NCI-H510A treated with DMSO at 0.1 percent for 48 hours (cell line): ENCODE measurements at regions not wholly inside any gene's neighbourhood (a gene's known extent, or its start where the extent isn't known, plus 50 kb on each side); places are given as distances from the start of the nearest gene placed in this dataset.

ENCODE experiments used
- DNase-seq: peaks from one replicate; lab custom pipeline; 2025; lab: John Stamatoyannopoulos, UW

GRCh38 chr11:92762121-92762540 lies 207.3 kb upstream of the MTNR1B start:
- DNase-seq, result no peak

GRCh38 chr11:92763336-92763735 lies 206.1 kb upstream of the MTNR1B start:
- DNase-seq, result no peak

- DNase-seq, result no peak
These were observed 205.3 kb upstream of the MTNR1B start for GRCh38 chr11:92764128-92764527.

- no peak for DNase-seq
These were observed 204.2 kb upstream of the MTNR1B start for GRCh38 chr11:92765082-92765840.

- DNase-seq, result no peak
These were observed 203.5 kb upstream of the MTNR1B start for GRCh38 chr11:92765965-92766371.

DNA sequence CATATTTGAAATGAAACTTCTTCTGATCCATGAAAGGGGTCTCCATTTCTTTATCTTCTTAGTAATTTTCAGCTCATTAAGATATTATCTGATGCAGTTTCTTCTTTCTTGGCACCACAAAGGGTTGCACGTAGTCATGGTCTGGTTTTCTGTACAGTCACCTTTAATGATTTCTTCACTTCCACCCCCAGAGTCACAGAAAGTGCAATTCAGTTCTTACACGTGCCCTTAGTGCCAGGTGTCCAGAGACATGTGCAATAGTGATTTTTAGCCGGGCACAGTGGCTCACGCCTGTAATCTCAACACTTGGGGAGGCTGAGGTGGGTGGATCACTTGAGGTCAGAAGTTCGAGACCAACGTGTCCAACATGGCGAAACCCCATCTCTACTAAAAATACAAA lies 202.8 kb upstream of the MTNR1B start:
- no peak for DNase-seq

DNA sequence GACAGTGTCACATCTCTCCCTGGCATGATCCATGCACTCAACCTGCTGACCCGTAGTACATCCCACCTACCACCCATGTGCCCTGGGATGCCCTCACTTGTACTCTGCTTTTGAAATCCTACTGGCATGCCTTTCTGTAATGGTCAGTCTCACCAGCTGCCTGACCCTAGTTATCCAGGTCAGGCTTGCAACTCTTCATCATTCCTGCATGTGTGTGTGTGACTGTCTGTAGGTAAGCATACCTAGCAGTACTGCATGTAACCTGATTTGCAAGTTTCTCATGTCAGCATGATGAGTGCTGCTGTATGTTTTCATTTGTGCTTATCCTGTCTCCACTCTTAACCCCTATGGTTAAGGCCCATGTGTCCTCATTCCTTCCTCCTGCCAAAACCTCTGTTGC lies 202.0 kb upstream of the MTNR1B start:
- no peak for DNase-seq

- DNase-seq, result no peak
These were observed 201.2 kb upstream of the MTNR1B start for GRCh38 chr11:92768121-92768840.

- DNase-seq, result no peak
These were observed 200.3 kb upstream of the MTNR1B start for GRCh38 chr11:92769112-92769511.

DNA sequence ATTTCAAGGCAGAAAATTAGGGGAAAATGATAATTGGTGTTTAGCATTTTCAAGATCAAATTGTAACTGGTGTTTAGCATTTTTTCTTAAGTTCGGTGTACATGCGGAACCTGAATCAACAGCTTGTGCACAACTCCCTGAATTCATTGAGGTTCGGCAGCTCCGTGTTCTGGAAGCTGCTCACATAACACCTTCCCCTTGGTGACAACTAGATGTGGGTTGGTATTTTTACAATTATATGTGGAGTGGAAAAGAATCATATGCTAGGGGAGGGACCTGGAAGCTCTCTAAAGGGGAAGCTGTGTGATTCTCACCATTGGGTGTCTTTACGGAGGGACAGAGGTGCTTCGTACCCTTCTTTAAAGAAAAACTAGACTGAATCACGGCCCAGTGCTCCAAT lies 199.0 kb upstream of the MTNR1B start:
- no peak for DNase-seq

DNA sequence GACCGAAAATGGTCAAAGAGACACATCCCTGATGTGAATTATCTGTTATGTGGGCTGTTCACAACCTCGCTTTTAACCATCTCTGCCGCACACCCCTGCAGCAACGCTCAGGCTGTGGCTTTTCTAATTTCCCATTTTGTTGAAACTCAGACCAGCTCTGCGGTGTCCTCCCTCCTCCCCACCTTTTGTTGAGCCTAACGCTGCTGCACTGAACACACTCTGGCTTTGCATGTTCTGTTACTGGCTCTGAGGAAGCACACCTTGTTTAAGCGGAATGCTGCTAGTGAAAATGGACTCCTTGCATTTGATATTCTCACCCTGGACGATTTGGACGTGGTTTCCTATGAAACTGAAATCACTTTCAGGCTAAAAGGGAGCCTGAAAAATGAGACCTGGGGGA lies 198.5 kb upstream of the MTNR1B start:
- DNase-seq, result no peak

DNA sequence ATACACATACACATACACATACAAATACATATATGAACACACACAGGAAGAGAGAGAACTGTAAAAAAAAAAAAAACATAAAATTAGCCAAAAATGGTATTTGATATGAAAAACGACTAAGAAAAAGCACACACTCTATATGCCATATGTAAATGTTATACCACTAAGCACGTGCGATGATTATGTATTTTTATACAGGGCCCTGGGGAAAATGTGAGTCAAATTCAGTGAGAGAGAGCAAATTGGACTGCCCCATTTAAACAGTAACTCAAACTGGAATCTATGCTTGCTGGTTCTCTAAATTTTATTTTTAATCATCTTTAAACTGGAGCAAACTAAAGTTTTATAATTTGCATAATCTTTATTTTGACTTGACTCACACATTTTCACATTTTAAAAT lies 197.8 kb upstream of the MTNR1B start:
- no peak for DNase-seq

DNA sequence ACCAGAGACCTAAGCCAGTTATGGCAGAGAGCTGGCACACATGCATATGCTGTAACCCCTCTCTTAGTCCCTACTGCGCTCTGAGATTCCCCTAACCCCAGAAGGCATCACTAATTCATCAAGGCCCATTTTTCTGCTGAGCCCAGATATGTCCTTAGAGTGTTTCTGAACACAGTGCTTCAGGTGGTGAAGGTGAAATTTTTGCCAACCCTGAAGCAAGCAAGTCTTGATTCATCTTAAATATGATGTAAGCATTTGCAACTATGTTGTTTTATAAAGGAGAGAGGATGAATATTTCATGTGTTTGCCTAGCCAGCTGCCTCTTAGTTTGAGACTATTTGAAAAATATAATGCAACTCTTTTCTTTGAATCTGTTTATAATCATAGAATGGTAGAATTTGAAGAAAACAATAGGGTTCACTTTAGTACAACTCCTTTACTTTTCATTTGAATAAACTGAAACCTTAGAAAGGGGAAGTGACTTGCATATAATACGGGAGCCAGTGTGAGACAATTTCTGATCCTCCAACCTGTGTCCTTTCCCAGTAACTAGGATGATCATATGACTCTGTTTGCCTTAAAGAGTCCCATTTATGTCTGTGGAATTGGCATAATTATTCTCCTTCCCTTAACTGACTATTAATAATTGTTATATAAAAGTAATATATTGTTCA lies 194.3 kb upstream of the MTNR1B start:
- no peak for DNase-seq

DNA sequence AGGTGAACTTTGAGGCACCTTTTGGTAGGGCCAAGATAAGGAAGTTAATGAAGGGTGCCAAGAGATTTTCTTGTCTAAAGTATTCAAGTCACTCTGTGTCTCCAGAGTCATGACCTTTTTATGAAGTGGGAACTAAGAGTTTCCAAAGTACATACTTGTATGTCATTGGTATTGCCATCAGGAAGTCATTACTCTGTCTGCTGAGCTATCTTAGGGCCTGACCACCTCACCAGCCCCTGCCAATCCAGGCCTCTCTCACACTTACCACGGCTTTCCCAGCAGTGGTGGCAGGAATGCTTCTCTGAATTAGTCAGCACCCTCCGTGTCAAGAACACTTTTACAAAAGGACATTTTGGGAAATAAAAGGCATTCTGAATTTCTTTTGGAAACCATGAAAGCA lies 192.8 kb upstream of the MTNR1B start:
- DNase-seq, result no peak

DNA sequence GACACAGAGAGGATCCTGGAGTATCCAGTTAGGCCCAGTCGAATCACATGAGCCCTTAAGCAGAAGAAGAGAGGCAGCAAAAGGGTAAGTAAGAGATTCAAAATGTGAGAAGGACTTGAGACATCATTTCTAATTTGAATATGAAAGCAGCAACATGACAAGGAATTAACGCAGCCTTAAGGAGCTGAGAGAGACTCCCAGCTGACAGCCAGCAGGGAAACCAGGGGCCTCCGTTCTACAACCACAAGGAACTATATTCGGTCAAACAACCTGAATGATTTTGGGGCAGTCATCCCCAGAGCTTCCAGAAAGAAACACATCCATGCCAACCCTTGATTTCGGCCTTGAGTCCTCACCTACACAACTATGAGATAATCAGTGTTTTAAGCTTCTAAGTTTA lies 189.7 kb upstream of the MTNR1B start:
- DNase-seq, result no peak

- DNase-seq, result no peak
These were observed 188.3 kb upstream of the MTNR1B start for GRCh38 chr11:92781151-92781550.

DNA sequence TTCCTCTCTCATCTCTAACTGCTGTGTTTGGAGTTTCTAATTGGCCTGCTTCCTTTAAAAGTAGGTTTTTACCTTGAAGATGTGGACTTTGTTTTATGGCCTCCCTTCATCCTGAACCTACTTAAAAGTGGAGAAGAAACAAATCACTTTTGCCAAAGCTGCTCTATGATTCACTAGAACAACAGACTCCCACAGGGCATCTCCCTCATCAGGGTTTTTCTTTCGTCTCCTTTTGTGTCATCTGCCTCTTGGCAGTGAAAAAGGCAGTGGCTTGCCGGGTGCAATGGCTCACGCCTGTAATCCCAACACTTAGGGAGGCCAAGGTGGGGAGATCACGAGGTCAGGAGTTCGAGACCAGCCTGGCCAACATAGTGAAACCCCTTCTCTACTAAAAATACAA lies 186.6 kb upstream of the MTNR1B start:
- no peak for DNase-seq

GRCh38 chr11:92784331-92784730 lies 185.1 kb upstream of the MTNR1B start:
- DNase-seq, result no peak

GRCh38 chr11:92787638-92788037 lies 181.8 kb upstream of the MTNR1B start:
- no peak for DNase-seq

DNA sequence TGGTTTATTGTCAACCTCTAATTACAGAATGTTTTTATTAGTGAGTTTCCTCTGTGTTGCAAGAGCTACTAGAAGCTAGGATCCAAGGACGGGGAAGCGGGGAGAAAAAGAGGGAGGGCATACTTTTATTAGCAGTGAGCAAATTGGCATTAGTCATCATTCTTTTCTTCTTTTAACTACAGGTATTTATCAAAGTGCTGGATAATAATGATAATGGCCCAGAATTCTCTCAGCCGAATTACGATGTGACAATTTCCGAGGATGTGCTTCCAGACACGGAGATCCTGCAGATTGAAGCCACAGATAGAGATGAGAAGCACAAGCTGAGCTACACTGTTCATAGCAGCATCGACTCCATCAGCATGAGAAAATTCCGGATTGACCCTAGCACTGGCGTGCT lies 179.7 kb upstream of the MTNR1B start:
- DNase-seq, result no peak

DNA sequence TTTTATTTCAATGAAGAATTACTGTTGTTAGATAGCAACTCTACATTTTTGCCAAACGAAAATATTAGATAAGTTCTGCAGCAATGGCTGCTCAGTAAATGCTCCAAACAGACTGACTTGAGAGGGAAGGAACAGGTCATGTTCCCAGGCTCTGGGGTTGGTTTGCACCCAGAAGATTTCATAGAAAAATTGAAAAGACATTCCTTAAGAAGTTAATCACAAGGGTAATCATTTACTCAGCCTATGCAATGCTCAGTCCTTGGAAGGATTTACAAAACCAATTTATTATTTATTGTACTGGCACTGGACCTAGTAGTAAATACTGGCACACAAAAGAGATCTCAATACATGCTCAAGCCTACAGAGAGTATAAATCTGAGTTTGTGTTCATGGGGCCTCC lies 179.1 kb upstream of the MTNR1B start:
- DNase-seq, result no peak

DNA sequence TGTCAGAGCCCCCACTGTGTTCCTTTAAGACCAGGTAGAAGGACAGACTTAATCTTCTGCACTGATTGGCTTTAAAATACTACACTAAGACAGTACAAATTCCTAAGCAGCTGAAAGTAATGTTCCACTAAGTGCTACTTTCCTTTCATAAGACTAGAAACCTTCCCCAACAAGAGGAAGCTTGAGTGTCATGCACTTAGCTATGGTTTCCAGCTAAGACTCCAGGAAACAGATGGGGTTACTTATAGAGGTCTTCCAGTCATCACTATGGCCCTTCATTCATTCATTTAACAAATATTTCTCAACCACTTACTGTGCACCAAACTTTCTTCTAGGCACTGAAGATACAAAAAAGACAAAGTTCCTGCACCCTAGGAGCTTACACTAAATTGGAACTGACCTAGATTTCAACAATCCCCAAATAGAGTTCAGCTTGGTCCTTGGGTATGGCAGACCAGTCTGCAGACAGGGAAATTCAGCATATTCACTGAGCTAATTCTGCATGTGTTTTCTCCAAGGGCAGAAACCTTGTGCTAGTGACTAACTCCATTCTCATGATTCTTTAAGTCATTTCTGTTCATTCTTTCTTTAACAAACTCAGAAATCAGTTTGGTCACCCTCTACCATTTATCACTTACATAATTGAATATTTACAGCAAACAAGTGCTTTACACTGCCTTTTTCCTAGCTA lies 178.4 kb upstream of the MTNR1B start:
- no peak for DNase-seq

GRCh38 chr11:92791886-92792285 lies 177.6 kb upstream of the MTNR1B start:
- no peak for DNase-seq
